ENCODE measurements at regions not wholly inside any gene's neighbourhood (a gene's known extent, or its start where the extent isn't known, plus 50 kb on each side); places are given as distances from the start of the nearest gene placed in this dataset.
"Not testable (repeated sequence)": the region's sequence is repeated elsewhere in the genome, so short reads cannot be mapped to it uniquely, and the experiment has no call there.

DNA sequence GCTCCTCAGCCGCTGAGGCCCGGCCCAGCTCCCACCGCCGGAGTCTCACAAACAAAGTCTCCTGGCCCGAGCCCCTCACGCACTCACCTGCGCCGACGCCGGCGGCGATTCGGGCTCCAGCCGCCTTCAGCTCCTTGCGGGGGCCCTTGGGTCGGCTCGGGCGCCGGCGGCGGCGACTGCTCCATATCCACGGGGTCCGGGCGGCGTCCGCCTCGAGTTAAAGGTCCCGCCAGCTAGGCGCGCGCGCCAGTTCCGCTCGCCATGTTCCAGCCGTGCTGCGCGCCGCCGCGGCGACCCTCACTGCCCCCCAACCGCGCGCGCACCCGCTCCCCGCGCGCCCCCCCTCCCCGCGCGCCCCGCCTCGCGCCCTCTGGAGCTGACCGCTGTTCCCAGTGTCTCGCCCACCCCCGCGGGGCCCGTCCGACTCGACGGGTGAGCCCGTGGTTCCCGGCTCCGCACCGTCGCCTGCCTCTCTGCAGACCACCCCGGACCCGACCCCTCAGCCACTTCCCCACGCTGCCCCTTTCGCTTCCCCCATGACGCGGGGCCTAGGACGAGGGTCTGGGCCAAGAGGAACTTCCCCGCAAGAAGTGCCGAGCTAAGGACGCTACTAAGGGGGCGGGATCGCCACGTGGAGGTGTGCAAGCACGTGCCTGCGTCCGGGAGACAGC, 396.1 kb downstream of the ZNF33B start:
- H3K4me3 ChIP-seq, result no peak overlapping the region
- peaks cover 14% of the 10 kb centered on the region for H3K9me3 ChIP-seq
- intact Hi-C loops (cut with DNase I, micrococcal nuclease), result no loop called here
- TF ChIP-seq, protein P1, sequence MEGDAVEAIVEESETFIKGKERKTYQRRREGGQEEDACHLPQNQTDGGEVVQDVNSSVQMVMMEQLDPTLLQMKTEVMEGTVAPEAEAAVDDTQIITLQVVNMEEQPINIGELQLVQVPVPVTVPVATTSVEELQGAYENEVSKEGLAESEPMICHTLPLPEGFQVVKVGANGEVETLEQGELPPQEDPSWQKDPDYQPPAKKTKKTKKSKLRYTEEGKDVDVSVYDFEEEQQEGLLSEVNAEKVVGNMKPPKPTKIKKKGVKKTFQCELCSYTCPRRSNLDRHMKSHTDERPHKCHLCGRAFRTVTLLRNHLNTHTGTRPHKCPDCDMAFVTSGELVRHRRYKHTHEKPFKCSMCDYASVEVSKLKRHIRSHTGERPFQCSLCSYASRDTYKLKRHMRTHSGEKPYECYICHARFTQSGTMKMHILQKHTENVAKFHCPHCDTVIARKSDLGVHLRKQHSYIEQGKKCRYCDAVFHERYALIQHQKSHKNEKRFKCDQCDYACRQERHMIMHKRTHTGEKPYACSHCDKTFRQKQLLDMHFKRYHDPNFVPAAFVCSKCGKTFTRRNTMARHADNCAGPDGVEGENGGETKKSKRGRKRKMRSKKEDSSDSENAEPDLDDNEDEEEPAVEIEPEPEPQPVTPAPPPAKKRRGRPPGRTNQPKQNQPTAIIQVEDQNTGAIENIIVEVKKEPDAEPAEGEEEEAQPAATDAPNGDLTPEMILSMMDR (IDR thresholded peaks at IDR 0.05), result no peak
- DNase-seq (no peak), ATAC-seq (no peak)
- no peaks in the 10 kb centered on the region for H3K4me1 ChIP-seq (ENCODE audit: low read depth)
- no peaks in the 10 kb centered on the region for H3K36me3 ChIP-seq (ENCODE audit: low read depth)

DNA sequence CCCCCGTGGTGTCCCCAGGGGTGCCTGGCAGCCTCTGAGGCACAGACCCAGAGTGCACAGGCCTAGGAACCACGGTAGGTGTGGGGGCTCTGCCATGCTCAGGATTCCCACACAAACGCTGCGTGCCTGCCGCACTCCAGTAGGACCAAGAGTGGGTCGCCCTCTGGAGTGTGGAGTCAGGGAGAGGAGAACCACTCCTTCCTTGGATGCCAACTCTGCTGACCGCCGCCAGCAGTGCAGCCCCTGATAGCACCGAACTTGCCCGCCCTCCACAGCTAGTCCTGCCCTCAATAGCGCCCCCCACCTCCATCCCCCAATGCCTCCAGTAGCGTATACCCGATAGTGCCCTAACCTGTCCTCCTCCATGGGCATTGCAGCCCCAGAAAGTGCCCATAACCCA, 402.0 kb downstream of the ZNF33B start:
- DNase-seq, result peak in 1 of 3 donors; percentile 29
- H3K36me3 ChIP-seq (ENCODE audit: low read depth); H3K4me1 ChIP-seq (ENCODE audit: low read depth); ATAC-seq; H3K4me3 ChIP-seq; intact Hi-C loops (cut with DNase I, micrococcal nuclease): not testable (repeated sequence)
- H3K9me3 ChIP-seq, result peaks cover 35% of the 10 kb centered on the region

DNA sequence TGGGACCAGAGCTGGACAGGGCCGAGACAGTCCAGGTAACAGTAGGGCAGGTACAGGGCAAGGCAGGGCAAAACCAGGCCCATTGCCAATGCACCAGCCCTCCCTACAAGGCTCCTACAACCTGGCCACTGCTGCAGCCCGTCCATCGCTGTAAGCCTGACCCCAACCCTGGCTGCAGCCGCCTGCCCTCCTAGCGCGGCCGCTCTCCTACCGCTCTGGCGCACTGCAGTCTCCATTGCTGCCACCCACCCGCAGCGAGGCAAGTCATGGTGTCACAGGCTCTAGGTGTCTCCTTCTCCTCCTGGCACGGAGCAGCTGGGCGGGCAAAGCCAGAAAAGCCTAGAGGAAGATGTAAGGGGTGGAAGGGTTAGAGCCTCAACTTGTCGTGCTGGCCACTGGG, 402.6 kb downstream of the ZNF33B start:
- peak in 1 of 3 donors; percentile 25 for DNase-seq
- intact Hi-C loops (cut with DNase I, micrococcal nuclease); ATAC-seq; H3K4me3 ChIP-seq; H3K4me1 ChIP-seq (ENCODE audit: low read depth); H3K36me3 ChIP-seq (ENCODE audit: low read depth): not testable (repeated sequence)
- peaks cover 39% of the 10 kb centered on the region for H3K9me3 ChIP-seq

DNA sequence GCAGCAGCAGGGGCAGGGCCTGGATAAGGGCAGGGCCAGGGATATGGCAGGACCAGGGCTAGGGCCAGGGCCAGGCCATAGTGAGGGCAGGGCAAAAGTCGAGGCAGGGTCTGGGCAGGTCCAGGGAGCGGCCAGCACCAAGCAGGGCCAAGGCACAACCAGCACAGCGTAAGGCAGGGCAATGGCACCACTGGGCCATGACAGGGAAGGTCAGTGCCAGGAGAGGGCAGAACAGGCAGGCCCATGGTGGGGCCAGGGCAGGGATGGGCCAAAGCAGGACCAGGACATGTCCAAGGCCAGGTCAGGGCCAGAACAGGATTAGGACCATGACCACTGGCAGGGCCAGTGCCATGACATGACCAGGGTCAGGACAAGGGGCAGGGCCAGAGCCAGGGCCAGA, 403.1 kb downstream of the ZNF33B start:
- H3K36me3 ChIP-seq (ENCODE audit: low read depth); ATAC-seq; intact Hi-C loops (cut with DNase I, micrococcal nuclease); H3K4me3 ChIP-seq; H3K4me1 ChIP-seq (ENCODE audit: low read depth): not testable (repeated sequence)
- H3K9me3 ChIP-seq, result peaks cover 43% of the 10 kb centered on the region
- peak in 1 of 3 donors; percentile 16 for DNase-seq

DNA sequence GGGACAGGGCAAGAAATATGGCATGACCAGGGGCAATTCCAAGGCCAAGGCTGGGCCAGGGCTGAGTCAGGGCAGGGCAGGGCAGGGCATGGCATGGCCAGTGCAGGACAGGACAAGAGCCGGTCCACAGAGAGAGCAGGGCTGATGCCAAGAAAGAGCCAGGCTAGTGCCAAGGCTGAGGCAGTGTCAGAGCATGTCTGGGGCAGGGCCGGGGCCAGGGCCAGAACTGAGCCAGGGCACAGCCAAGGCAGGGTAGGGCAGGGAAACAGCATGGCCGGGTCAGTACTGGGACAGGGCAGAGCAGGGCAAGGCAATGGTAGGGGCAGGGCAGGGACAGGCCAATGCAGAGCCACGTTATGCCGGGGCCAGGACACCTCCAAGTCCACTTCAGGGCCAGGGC, 403.9 kb downstream of the ZNF33B start:
- H3K4me1 ChIP-seq (ENCODE audit: low read depth); ATAC-seq; H3K4me3 ChIP-seq; H3K36me3 ChIP-seq (ENCODE audit: low read depth); intact Hi-C loops (cut with DNase I, micrococcal nuclease): not testable (repeated sequence)
- H3K9me3 ChIP-seq, result peaks cover 46% of the 10 kb centered on the region
- peak in 1 of 3 donors; percentile 19 for DNase-seq

DNA sequence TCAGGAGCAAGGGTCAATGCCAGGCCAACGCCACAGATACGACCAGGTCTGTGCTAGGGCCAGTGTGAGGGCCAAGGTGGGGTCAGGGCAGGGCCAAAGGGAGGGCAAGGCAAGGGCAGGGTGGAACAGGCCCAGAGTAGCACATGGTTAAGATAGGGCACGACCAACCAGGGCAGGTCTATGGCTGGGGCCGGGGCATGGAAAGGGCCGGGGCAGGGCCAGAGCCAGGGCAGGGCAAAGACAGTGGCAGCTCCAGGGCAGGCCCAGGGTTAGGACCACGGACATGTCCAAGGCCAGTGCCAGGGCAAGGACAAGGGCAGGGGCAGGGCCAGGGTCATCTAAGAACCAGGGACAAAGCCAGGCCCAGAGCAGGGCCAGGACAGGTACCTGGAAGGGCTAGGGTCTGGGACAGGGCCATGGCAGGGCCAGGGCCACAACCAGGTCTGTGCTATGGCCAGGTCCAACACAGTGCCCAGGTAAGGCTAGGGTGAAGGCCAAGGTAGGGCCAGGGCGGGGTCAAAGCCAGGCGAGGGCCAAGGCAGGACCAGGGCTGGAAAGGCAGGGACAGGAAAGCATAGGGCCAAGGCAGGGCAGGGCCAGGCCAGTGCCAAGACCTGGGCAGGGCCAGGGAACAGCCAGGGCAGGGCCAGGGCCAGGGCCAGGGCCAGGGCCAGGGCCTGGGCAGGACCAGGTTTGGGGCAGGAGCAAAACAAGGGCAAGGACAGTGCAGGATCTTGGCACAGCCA, 404.7 kb downstream of the ZNF33B start:
- H3K9me3 ChIP-seq, result peaks cover 51% of the 10 kb centered on the region
- H3K4me3 ChIP-seq; intact Hi-C loops (cut with DNase I, micrococcal nuclease); H3K4me1 ChIP-seq (ENCODE audit: low read depth); H3K36me3 ChIP-seq (ENCODE audit: low read depth); ATAC-seq: not testable (repeated sequence)
- DNase-seq, result peak in 1 of 3 donors; percentile 41

DNA sequence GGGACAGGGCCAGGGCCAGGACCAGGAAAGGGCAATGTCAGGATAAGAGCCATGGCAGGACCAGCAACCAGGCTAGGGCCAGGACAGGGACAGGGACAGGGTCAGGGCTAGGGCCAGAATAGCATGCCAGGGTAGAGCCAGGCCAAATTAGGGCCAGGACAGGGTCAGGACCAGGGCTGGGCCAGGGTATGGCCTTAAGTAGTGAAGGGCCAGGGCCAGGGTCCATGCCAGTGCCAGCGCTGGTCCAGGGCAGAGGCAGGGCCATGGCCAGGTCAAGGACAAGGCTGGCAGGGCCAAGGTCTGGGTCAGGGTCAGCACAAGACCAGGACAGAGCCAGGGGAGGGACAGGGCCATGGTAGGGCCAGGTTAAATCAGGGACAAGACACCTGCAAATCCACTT, 405.4 kb downstream of the ZNF33B start:
- H3K36me3 ChIP-seq (ENCODE audit: low read depth); H3K4me1 ChIP-seq (ENCODE audit: low read depth); ATAC-seq; intact Hi-C loops (cut with DNase I, micrococcal nuclease); H3K4me3 ChIP-seq: not testable (repeated sequence)
- peaks cover 51% of the 10 kb centered on the region for H3K9me3 ChIP-seq
- peak in 1 of 3 donors; percentile 19 for DNase-seq

DNA sequence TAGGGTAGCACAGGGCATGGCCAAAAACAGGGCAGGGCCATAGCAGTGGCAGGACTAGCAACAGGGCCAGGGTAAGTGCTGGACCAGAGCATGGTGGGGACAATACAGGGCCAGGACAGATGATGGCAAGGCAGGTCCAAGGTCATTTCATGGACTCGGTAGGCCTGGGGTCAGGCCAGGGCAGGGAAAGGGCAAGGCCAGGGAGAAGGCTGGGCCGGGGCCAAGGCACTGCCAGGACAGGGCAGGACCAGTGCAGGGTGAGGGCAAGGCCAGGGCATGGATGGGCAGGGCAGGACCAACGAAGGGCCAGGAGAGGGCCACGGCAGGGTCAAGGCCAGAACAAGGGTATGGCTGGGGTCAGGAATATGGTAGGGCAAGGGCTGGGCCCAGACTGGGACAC, 407.6 kb downstream of the ZNF33B start:
- intact Hi-C loops (cut with DNase I, micrococcal nuclease); ATAC-seq; H3K4me3 ChIP-seq; H3K4me1 ChIP-seq (ENCODE audit: low read depth); DNase-seq; H3K36me3 ChIP-seq (ENCODE audit: low read depth): not testable (repeated sequence)
- H3K9me3 ChIP-seq, result peaks cover 41% of the 10 kb centered on the region

DNA sequence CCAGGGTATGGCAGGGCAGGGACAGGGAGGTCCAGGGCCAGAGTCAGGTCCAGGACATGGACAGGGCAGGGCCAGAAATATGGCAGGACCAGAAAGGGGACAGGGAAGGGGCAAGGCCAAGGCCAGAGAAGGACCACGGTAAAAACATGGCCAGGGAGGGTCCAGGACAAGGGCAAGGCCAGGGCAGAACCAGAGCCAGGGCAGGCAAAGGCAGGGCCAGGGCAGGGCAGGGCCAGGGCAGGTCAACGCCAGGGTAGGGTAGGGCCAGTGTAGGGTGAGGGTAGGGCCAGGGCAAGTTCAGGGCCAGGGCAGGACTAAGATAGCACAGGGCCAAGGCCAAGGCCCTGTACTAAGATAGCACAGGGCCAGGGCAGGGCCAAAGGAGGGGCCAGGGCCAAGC, 408.3 kb downstream of the ZNF33B start:
- ATAC-seq, DNase-seq: not testable (repeated sequence)

DNA sequence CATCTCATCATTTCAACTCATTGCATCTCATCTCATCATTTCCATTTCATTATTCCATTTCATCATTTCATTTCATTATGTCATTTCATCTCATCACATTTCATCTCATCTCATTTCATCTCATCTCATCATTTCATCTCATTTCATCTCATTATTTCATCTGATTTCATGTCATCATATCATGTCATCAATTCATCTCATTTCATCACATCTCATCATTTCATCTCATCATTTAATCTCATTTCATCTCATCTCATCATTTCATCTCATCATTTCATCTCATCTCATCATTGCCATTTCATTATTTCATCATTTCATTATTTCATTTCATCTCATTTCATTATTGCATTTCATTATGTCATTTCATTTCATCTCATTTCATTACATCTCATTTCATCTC, 410.5 kb downstream of the ZNF33B start:
- H3K9me3 ChIP-seq, result peaks cover 26% of the 10 kb centered on the region
- ATAC-seq; H3K4me3 ChIP-seq; intact Hi-C loops (cut with DNase I, micrococcal nuclease); H3K36me3 ChIP-seq (ENCODE audit: low read depth); H3K4me1 ChIP-seq (ENCODE audit: low read depth); DNase-seq: not testable (repeated sequence)

More for the DNA sequence above, 408.3 kb downstream of the ZNF33B start:
- H3K4me3 ChIP-seq; H3K36me3 ChIP-seq (ENCODE audit: low read depth); intact Hi-C loops (cut with DNase I, micrococcal nuclease); H3K4me1 ChIP-seq (ENCODE audit: low read depth): not testable (repeated sequence)
- peaks cover 38% of the 10 kb centered on the region for H3K9me3 ChIP-seq

DNA sequence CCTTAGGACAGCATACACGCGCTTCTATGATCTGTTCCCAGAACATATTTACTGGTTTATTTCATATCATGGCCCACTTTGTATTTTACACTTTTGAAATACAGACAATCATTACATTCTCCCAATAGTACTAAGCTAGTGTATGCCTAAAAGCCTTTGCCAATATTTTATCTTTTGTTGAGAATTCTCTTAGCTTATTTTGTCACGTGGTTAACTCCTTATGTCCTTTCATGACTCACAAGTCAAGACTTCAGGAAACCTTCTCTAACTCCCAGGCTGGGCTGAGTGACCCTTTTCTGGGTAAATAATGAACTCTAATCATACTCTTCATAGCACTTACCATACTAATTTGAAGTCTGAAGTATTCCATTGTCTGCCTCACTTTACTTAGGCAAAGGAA, 444.8 kb downstream of the ZNF33B start:
- H3K36me3 ChIP-seq (ENCODE audit: low read depth); H3K4me1 ChIP-seq (ENCODE audit: low read depth); intact Hi-C loops (cut with DNase I, micrococcal nuclease); H3K9me3 ChIP-seq; H3K4me3 ChIP-seq; ATAC-seq; DNase-seq: not testable (repeated sequence)

Measured in mucosa of descending colon (tissue), 3 donors.